CD4-positive, alpha-beta T cell treated with Interleukin-17A for 1 hour (primary cell): ENCODE measurements at regions not wholly inside any gene's neighbourhood (a gene's known extent, or its start where the extent isn't known, plus 50 kb on each side); places are given as distances from the start of the nearest gene placed in this dataset.
"Not testable (repeated sequence)": the region's sequence is repeated elsewhere in the genome, so short reads cannot be mapped to it uniquely, and the experiment has no call there.

Experiments used
- DNase-seq: peaks from one replicate; pipeline ENCODE4 v3.0.0-alpha.2; 2020

DNA sequence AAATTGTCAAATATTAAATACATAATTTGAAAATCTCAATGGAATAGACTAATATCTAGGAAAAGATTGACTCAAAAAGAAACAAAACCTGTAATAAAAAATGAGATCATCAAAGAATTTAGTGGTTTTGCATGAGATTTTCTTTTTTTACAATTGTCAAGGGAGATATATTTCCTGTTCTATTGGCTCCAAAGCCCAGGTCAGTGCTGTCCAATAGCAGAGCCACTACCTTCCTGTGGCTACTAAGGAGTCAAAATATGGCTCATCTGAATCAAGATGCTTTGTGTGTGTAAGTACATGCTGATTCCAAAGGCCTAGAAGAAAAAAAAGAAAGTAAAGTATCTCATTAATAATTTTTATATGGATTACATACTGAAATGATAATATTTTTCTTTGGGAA lies 191.9 kb downstream of the C7orf25 start:
- DNase-seq = no peak

DNA sequence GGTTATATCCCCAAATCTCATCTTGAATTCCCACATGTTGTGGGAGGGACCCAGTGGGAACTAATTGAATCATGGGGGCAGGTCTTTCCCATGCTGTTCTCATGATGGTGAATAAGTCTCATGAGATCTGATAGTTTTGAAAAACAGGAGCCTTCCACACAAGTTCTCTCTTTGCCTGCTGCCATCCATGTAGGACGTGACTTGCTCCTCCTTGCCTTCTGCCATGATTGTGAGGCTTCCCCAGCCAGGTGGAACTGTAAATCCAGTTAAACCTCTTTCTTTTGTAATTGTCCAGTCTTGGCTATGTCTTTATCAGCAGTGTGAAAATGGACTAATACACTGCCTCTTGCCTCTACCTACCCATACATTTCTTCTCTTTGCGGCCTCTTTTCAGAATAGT lies 193.4 kb downstream of the C7orf25 start:
- DNase-seq = not testable (repeated sequence)

DNA sequence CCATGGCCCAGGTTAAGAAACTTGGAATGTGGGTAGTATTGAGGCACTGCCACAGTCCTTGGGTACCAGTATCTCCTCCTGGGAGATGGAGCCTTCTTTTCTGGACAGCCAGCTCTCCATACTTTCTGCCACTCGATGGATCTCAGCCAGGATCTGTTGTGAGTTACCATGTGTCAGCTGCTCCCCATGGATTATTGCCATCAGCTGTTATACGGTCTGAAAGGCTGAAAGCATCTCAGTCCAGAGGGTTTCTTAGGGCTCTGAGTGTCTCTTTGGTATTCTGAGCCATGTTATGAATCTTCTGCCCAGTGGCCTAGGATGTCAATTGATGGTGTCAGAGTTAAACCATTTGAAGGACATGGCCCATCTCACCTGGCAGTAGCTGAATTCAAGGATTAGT lies 197.5 kb downstream of the C7orf25 start:
- DNase-seq = no peak

DNA sequence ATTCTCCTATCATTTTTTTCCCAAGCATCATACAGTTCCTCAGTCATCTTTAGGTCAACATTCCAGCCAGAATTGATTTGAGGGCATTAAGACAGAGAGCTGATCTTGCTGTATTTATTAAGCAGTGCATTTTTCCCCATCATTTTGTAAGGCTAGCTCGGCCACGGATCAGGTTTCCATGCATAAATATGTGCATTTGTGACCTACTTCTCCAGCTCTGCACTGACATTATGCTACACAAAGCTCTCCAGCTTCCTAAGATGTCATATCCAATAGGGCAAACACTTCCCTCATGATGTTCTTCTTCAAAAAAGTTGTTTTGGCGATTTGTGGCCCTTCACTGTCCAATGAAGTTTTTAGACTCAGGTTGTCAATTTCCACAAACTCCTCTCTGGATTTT lies 202.6 kb downstream of the C7orf25 start:
- DNase-seq = no peak

DNA sequence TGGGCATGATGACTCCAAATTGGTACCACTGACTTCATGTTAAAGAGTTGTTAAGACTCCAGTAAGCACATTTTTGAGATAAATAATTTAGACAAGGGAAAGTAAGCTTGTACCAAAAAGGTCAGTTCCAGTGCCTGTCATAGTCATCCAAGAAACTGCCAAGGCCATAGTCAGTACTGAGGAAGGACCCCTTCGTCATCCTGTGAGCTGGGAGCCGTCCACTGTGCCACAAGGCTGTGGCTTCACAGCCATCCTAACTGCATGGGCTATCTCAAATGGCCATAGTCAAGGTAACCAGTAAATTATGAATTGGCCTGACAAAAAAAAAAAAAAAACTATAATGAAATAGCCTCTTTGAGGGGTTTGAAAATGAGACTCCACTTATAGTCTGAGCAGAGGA lies 207.2 kb downstream of the C7orf25 start:
- DNase-seq = no peak

DNA sequence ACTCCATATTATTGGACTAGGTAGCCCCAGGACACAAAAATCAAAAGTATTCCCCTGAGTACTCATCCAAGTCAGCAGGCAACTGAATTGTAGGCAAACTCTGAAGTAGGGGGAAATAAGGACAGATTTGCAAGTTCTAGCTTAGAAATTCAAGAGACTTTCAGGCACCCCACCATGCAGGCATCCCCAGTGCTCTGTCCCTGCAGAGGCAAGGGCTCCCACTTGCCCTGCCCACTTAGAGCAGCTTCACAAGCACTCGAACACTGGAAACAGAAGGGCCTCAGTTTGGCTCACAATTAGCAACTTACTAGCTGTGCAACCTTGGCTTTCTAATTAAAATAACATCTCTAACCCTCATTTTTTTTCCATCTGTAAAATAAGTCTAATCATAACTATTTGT lies 209.2 kb downstream of the C7orf25 start:
- no peak for DNase-seq

DNA sequence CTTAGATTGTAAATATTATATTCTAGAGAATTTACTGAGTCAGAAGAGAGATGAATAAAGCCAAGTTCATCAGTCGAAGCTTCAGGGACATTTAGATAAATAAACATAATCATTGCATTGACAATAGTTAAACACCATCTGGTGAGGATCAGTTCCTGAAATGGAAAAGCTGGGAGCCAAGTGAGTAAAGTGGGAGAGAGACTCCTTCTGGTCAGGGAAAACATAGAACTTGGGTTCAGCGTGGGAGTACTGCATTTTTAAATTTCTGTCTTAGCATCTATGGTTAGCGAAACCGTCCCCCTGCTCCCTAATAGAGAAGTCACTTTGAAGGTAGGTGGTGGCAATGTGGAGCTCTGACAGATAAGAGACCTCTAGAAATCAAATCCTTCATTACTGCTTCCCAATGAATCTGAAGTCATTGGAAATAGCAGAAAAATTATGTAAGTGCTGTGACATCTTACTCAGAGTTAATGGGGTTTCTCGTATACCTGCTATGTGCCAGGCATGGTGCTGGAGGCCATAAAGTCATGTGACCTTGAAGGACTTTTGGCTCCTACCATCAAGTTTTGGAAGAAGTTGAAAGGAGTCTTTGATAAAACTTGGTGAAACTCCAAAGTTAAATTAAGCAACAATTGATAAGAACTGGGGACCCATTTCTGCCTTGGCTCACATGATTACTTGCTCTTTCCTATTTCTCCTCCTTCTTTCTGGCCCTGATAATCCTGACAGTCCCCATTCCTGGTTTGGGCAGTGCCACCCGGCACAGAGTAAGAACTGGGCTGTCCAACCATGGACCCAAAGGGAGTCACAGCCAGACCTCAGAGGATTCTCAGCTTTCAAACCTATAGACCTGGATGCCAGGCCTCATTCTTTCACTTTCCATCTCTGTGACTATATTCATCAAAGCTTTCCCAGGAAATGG lies 211.2 kb downstream of the C7orf25 start:
- DNase-seq = no peak

DNA sequence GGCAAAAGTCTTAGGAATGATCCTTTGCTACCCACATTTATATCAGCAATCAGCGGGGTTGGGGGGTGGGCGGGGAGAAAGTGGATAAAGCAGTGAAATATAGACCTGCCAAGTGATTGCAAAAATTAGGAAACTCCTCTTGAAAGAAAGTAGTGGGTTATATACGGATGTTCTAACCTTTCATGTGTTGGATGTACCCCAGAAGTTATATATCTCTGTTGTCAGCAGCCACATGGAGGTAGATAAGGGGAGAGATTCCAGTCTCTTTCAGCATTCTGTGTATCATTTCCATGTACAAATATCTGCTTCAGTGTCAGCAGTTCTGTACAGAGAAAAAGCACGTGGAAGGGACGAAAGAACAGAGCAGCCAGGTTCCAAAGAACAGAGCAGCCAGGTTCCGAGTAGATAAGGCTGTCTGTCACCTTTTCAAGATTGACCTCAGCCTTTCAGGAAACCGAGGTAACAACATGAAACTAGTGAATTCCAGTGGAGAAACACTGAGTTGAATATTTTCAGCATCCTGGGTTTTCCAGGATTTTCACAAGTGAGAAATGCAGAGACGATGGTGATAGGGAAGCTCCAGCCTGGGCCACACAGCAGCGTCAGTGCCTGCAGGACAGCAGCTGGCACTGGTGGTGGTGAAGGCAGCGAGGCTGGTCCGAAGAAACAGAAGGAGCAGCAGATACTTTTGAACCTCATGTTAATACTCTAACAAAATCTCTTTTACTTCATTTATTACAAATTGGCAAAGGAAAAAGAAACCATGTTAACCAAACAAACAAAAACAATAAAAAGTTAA lies 212.3 kb downstream of the C7orf25 start:
- no peak for DNase-seq

DNA sequence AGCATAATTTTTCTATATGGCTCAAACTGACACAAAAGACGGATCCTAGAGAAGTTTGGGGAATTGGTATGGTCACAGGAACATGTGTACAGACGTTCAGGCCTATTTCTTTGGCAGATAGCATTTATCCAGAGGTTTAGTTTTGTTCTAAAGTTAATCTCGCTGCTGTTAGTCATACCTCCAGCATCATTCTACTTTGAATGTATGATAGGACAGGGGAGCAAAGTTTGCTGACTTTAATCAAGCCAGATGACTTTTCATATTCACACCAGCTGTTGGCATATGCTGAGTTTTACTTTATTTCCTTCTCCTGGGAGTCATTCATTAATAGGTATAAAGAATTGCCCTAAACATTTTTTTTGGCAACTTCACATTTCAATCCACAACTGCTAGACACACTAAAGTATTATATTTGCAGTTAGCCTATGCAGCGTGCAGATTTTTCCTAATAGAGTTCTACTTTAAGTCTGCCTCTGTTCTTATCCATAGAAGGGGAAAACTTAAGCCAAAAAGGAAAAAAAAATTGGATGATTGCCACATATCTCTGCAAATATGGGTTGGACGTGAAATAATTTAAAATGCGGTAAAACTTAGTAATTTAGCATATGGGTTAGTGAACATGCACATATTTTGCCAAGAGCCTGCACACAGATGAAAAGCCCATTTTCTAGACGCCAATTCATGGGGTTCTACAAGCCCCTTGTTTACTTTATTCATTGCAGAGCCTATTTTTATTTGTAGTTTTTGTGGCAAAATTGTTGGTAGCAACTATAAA lies 213.1 kb downstream of the C7orf25 start:
- no peak for DNase-seq

DNA sequence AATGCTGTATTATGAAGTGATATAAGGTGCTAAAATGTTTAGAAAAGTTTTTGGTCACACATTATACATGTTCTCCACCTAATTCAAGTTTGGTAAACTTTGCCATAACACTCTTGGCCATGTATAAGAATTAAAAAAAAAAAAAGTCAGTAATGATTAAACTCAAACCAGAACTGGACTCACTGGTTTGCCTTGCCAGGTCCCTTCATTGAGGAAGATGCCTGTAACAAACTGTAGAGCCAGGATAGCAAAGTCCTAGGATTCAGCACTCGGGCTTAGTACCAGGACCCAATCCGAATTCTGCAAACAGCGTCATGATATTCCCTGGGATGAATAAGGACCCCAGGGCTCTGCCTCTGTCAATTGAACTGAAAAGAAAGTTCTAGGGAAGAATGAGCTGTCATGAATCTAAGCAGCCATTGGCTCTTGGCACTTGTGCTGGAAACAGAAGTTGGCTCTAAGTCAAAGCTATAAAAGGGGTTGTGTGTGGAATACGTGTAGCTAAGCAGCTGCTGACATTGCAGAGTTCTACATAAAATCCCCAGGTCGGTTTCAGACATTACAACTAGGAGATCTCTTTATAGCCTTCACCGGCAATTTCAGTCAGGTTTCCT lies 216.9 kb downstream of the C7orf25 start:
- no peak for DNase-seq

DNA sequence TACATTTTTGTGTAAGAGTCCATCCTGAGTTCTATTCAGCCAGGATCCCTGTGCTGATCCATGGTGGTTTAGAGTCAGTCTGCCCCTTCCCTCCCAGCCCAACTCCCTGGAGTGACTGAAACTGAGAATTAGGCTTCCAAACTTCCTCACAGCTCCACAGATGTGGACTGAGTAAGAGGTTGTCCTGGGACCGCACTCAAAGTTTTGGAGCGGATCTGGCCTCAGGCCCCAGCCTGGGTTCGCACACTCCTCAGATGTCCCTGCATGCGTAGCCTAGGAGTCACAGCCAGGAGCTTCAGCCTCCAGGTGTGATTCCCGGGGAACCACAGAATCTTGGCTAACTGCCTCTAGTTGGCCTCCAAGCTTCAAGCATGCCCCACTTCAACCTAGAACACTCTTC lies 218.1 kb downstream of the C7orf25 start:
- no peak for DNase-seq

DNA sequence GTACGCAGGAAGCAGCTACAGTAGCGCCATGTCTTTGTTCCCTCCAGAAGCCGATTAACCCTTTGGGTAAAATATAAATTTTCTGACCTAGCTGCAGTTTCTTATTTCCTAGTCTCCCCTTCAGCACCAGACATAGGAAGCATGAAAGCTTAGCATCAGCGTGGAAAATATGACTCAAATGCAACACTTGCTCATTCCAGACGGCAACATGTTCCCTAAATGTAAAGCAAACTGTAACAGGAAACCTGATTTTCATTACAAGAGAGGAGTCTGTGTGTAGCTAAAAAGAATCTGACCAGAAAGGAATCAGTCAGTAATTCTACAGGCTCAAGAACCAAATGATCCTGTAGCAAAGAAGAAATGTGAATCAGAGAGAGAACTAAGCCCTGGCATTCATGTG lies 219.2 kb downstream of the C7orf25 start:
- DNase-seq = no peak

DNA sequence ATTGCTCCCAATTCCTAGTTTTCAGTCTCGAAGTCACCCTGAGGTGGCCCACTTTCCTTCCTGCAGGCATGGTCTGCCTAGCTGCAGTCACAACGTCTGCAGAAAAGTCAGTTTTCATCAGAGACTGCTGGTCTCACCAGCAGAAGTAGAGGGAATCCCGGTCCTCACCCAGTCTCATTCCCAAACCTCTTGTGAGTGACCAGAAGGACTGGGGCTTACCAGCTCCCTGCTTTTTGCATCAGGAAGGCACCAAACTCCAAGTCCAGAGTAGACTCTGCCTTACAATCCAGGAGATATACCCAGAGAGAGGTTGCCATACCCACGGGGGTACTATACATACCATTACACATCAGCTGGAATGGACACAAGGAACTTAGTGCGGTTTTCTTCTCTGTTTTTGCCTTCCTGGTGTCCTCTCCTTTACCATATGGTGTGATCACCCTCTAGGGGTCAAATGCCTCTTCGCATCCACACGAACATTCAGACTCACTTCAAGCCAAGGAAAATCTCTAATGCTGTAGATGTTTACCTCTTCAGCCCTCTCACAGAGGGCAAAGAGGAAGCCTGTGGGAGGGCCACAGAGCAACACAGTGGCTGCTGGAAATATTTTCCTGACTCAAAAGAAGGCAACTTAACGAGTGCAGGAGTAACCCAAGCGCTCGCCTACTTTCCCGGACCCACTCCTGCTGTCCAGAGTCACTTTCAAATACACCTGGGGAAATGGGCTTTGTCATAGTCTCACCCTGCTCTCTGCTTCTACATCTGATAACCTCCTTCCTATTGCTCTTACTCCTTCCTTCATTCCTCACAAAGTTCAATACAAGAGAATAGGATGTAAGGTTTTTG lies 220.9 kb downstream of the C7orf25 start:
- no peak for DNase-seq

DNA sequence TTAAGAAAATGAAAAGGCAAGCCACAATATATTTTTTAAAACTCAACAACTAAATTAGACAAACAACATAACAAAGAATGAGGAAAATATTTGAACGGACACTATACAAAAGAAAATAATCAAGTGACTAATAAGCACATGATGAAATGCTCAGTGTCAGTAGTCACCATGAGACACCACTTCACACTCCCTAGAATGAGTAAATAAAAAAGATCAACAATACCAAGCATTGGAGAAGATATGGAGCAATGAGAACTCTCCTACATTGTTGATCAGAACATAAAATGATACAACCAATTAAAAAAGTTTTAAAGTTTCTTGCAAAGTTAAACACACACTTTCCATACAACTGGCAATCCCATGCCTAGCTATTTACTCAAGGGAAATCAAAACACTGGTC lies 222.2 kb downstream of the C7orf25 start:
- no peak for DNase-seq

DNA sequence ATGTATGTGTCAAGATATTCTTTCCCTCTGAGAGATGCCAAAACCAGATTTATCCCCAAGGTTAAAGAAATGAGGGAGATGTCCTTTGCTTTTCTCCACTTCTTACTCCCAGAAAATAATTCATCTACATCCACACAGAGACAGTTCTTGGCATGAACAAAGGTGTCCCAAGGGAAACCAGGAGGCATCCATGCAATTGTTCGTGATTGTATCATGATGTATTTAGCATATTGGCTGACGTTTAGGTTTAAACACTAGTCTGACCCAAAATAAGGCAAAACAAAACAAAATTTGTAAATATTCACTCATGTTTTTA lies 223.9 kb downstream of the C7orf25 start:
- no peak for DNase-seq

DNA sequence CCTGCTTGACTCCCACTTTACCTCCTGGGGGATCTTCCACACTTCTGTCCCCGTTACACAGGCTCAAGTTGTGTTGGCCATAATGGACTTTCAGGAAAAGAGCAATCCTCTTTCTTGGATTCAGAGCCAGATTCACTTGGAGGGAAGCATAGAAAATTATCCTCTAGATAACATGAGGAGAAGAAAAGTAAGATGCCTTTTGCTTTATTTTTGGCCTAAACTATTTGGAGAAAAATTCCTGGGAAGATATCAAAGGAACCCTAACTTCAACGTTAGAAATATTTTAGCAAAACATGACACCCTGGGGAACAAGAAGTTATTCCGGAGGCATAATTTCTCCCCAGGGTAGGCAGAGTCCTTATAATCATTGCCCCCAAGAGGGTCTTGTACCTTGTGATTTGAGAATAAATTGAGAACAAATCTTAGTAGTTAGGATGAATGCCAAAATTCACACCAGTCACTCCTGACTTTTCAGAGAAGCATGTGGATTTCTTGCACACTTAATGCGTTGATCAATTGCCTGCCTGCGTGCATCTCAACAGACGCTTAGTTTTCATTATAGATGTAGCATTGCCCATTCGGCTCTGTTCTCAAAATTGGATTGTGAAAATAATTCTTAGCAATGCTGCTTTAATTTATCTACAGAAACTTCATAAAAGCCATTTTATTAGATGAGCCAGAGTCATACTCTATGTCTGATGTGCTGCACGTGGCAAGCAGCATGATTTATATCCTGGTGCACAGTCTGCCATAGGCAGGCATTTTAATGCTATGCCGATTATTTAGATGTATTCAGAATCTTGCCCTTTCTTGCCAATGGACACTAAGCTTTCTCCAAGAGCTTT lies 224.4 kb downstream of the C7orf25 start:
- no peak for DNase-seq

DNA sequence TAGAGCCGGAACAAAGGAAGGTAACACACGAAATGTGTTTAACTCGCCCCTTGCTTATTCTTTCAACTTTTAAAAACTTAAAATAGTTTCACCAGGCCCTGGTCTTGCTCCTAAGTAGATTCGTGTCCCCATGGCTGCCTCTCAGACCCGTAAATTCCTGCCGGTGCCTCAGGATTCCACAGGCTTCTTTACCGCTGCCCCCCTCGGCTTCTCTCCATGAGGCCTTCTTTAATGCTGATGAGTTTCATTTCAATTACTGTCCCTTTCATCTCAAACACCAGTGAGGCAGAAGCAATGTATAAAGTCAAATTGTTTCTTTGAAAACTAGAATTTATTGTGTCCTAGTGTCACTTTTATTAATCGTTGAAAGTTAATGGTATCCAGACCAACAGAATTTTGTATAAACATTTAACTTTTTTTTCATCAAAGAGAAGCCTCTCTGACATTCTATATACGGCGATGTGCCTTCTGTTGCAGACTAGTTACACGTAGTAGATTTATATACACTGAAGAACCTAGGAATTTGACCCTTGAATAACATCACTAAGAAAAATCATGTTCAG lies 225.2 kb downstream of the C7orf25 start:
- DNase-seq = no peak

DNA sequence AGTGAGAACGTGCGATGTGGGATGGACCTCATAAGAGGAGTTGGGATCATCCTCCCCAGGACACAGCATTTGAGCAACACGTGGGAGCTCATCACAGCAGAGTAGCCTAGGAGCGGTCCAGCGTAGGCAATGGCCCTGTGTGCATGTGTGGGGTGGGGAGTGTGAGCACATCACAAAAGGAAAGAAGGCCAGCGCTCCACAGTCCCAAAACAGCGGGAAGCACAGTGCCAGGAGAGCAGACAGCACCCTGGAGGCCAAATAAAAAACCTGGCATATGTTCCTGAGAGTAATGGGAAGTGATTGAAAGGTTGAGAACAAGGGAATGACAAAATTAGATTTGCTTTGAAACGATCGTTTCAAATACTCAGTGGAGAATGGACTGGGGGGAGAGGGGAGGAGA lies 226.0 kb downstream of the C7orf25 start:
- DNase-seq = no peak

DNA sequence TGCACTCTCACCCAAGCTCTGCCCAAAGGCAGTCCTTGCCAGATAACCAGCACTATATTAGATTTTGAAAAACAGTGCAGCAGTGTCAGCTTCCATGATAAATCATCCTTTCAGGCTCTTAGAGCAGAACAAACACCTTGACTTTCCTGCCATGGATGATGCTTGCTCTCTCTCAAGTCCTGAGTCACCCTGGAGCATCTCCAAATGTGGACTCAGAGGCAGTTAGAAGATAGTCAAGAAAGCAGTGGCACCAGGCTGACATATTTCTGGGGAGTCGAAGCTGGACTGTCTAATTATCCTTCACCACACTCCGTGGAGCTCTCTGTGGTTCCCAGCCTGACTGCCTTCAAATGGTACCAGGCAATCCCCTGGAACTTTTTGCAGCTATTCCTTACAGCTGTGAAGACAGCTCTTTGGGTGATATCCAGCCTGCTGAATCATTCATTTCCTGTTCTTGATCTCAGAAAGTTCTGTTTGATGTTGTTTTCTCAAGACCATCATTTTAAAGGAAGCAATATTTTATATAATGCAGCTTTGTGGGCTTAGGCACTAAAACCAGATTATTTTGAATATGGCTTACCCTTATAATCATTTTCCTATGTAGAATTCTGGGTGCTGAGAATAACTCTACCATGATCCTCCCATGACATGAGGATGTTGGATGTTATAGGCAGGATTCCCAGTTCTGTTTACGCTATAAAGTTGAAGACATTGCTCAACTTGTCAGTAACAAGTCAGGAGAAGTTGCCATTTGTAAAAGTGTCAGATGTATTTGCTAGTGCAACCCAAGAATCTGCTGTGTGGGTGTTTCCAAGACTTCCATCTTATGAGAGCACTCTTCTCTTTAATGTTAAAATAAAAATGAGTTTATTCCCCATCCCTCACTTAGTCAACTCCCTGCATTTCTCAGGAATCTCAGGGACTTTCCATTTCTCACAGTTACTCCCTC lies 233.8 kb downstream of the C7orf25 start:
- DNase-seq = no peak

DNA sequence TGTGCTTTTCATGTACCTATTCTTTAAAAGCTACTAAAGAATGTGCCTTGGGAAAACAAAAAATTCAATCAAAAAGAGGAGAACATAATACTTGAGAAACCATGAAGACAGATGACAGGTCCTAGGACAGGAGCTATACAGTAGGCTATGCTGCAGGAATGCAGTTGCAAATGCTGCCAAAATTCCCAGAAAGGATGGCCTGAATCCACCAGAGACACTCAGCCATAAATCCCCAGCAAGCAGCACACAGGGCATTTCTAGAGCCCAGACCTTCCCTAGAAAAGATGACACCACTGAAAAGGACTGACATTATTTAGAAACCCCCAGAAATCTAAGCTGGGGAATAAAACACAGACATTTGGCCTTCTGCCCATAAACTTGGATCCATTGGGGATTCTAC lies 237.3 kb downstream of the C7orf25 start:
- DNase-seq = no peak
